Prostate gland (tissue), 2 donors: ENCODE measurements at regions not wholly inside any gene's neighbourhood (a gene's known extent, or its start where the extent isn't known, plus 50 kb on each side); places are given as distances from the start of the nearest gene placed in this dataset.

ENCODE experiments used
- POLR2A ChIP-seq: fragments of 450-650 bp; IDR thresholded peaks from one replicate; pipeline ENCODE4 v1.6.1; 2016; ENCODE audit warnings: antibody characterized with exemption, mild to moderate bottlenecking
- POLR2AphosphoS5 ChIP-seq: sonication (generic); formaldehyde crosslinking; IDR thresholded peaks from one replicate; pipeline ENCODE4 v1.6.1; 2017; ENCODE audit warnings: antibody characterized with exemption
- TF ChIP-seq, protein P1 (sequence below), 4 experiments: fragments of 200-600 bp in 2 of 4; fragments of 450-650 bp in 2 of 4; sonication (generic) in 2 of 4; IDR thresholded peaks; 1 replicate in 3 of 4; 2 replicates in 1 of 4; pipeline ENCODE4 v1.5.1; 2016 to 2019; ENCODE audit warnings: antibody characterized with exemption in 4 of 4, mild to moderate bottlenecking in 2 of 4, moderate library complexity in 2 of 4

DNA sequence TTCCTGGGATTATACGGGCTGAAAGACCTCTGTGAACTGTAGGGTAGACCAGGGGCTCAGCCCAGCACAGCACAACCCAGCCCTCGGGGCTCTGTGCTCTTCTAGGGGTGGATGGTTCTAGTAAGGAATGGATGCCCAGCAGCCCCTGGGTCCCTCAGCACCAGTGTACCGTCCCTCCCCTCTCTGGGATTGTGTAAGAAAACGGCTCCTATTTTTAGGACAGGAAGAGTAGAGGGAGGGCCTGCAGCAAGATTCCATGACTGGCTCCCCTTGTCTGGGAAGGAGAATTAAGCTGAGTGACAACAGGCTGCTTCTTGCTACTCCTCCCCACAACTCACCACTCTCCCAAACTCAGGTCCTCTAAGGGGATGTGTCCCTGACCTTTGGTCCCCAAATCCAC lies 270.8 kb upstream of the TOPAZ1 start:
- TF ChIP-seq POLR2A (no peak), POLR2AphosphoS5 (no peak)
- TF ChIP-seq, protein P1, sequence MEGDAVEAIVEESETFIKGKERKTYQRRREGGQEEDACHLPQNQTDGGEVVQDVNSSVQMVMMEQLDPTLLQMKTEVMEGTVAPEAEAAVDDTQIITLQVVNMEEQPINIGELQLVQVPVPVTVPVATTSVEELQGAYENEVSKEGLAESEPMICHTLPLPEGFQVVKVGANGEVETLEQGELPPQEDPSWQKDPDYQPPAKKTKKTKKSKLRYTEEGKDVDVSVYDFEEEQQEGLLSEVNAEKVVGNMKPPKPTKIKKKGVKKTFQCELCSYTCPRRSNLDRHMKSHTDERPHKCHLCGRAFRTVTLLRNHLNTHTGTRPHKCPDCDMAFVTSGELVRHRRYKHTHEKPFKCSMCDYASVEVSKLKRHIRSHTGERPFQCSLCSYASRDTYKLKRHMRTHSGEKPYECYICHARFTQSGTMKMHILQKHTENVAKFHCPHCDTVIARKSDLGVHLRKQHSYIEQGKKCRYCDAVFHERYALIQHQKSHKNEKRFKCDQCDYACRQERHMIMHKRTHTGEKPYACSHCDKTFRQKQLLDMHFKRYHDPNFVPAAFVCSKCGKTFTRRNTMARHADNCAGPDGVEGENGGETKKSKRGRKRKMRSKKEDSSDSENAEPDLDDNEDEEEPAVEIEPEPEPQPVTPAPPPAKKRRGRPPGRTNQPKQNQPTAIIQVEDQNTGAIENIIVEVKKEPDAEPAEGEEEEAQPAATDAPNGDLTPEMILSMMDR (IDR thresholded peaks at IDR 0.05): no peak
